Pancreas (tissue), 10 donors: ENCODE measurements at regions not wholly inside any gene's neighbourhood (a gene's known extent, or its start where the extent isn't known, plus 50 kb on each side); places are given as distances from the start of the nearest gene placed in this dataset.
A peak's percentile ranks its signal among the peaks of the same experiment; 100 is the strongest.

Source experiments
- ATAC-seq, 4 donors: fragments of 200-7000 bp; cut with Tn5 transposase; one replicate each; pipeline versions ENCODE4 v1.8.0 to v1.9.1; 2020; ENCODE audit warnings: mild to moderate bottlenecking in 4 of 4, moderate library complexity in 4 of 4
- DNase-seq, 6 donors: peaks; one replicate each; pipeline ENCODE4 v3.0.0-alpha.2; 2020
- FAIRE-seq: peaks from 2 replicates; lab custom pipeline; 2012; peaks lifted over from hg19 to GRCh38; lab: Jason Lieb, UNC
- H3K27ac ChIP-seq, 4 donors: fragments of 200-600 bp; sonication (generic); 1 replicate in 3 of 4; 2 replicates in 1 of 4; pipeline versions ENCODE4 v1.5.0 to v1.8.0; 2020
- H3K27me3 ChIP-seq, 4 donors: fragments of 200-600 bp; one replicate each; pipeline ENCODE4 v1.8.0; 2021
- H3K36me3 ChIP-seq, 3 donors: fragments of 200-600 bp; sonication (generic) in 1 of 3; one replicate each; pipeline versions ENCODE4 v1.5.0 to v1.8.0; 2020 to 2021
- H3K4me1 ChIP-seq, 3 donors: fragments of 200-600 bp; one replicate each; pipeline ENCODE4 v1.8.0; 2021
- H3K4me3 ChIP-seq, 4 donors: fragments of 200-600 bp; sonication (generic) in 2 of 4; one replicate each; pipeline versions ENCODE4 v1.5.0 to v1.8.0; 2020 to 2021
- H3K9me3 ChIP-seq, 4 donors: fragments of 200-600 bp; one replicate each; pipeline ENCODE4 v1.8.0; 2021
- CTCF ChIP-seq, 4 donors: fragments of 200-600 bp; sonication (generic) in 3 of 4; IDR thresholded peaks; one replicate each; pipeline versions ENCODE4 v1.5.0 to v1.8.0; 2021; ENCODE audit warnings: antibody characterized with exemption in 4 of 4
- WGBS, 2 donors: extraction: QIAGEN DNeasy Blood & Tissue Kit; methylation state at CpG; one replicate each; pipeline ENCODE4 v1.1.7; 2013; 5-methylcytosine and 5-hydroxymethylcytosine counted together
- intact Hi-C, 3 donors: fragments of 100-400 bp; cut with DNase I; formaldehyde crosslinking; loops; one replicate each; pipeline versions ENCODE4 v1.11.1 to v1.14.2; 2022
- donor health status: healthy with polysubstance abuse.
- donor health status: DM: no; HTN: no; CAD: no; lungs with moderate emphysema.
- donor health status: DM: no; HTN: no; CAD: no.
- donor health status: control.
- donor health status: control.
- donor health status: Bipolar disorder and iron deficiency.
- donor health status: DM: yes; HTN: yes; CAD: no.
- donor health status: DM: no; HTN: no; CAD: no.
- donor health status: DM: no; HTN: no; CAD: no.
- donor health status: DM: yes; HTN: yes; CAD: no.

GRCh38 chr12:75655315-75655806 is 144.0 kb upstream of the KRR1 start:
- WGBS, 2 donors = 93 to 97% methylated on average over 4 of the region's 4 CpGs
- no peak overlapping the region for H3K4me3 ChIP-seq
- peaks cover 0 to 7% (median 0%) of the 10 kb centered on the region in 3 donors for H3K4me1 ChIP-seq
- FAIRE-seq (no peak), ATAC-seq (no peak), DNase-seq (no peak)
- H3K27ac ChIP-seq = no peak overlapping the region
- intact Hi-C loops = no loop called here
- no peak for TF ChIP-seq CTCF (IDR thresholded peaks at IDR 0.05)
- no peaks in the 10 kb centered on the region for H3K9me3 ChIP-seq
- H3K36me3 ChIP-seq = no peaks in the 10 kb centered on the region
- H3K27me3 ChIP-seq = no peaks in the 10 kb centered on the region

DNA sequence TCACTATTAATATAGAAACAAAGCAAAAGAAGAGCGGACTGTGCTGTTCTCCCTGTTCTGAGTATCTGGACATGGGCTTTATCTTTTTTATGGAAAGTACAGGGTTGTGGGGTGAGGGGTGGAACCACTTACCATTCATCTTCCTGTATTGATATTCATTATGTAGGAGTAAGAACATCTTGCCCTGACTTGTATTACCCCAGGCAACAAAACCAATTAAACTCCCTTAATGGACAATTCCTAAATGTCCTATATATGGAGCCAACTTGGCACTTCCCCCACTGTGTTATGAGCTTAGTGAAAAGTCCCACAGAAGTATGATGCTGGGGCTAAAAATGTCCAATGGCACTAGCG is 139.9 kb upstream of the KRR1 start:
- H3K9me3 ChIP-seq = no peaks in the 10 kb centered on the region
- no peaks in the 10 kb centered on the region for H3K36me3 ChIP-seq
- H3K4me1 ChIP-seq = peaks cover 0 to 7% (median 0%) of the 10 kb centered on the region in 3 donors
- FAIRE-seq (no peak), DNase-seq (no peak), ATAC-seq (no peak)
- H3K27ac ChIP-seq = no peak overlapping the region
- 65 to 72% methylated on average over 2 of the region's 2 CpGs for WGBS, 2 donors
- TF ChIP-seq CTCF (IDR thresholded peaks at IDR 0.05) = no peak
- no peak overlapping the region for H3K4me3 ChIP-seq
- H3K27me3 ChIP-seq = no peaks in the 10 kb centered on the region
- intact Hi-C loops = no loop called here

- Histone ChIP-seq H3K9me3 (no peaks in the 10 kb centered on the region), H3K4me1 (peaks cover 0 to 7% (median 0%) of the 10 kb centered on the region in 3 donors), H3K4me3 (no peak overlapping the region), H3K36me3 (no peaks in the 10 kb centered on the region), H3K27ac (no peak overlapping the region), H3K27me3 (no peaks in the 10 kb centered on the region)
- DNase-seq (no peak), FAIRE-seq (no peak), ATAC-seq (peak in 1 of 4 donors; percentile 26)
- intact Hi-C loops = no loop called here
- 23 to 29% methylated on average over 2 of the region's 2 CpGs for WGBS, 2 donors
- TF ChIP-seq CTCF (IDR thresholded peaks at IDR 0.05) = no peak
These were observed 139.4 kb upstream of the KRR1 start for GRCh38 chr12:75650595-75651341.

- DNase-seq = no peak
- no peak overlapping the region for H3K27ac ChIP-seq
- ATAC-seq = no peak
- H3K4me3 ChIP-seq = no peak overlapping the region
- H3K36me3 ChIP-seq = no peaks in the 10 kb centered on the region
- H3K4me1 ChIP-seq = peaks cover 0 to 7% (median 0%) of the 10 kb centered on the region in 3 donors
- H3K9me3 ChIP-seq = no peaks in the 10 kb centered on the region
- TF ChIP-seq CTCF (IDR thresholded peaks at IDR 0.05) = no peak
- H3K27me3 ChIP-seq = no peaks in the 10 kb centered on the region
- intact Hi-C loops = no loop called here
- FAIRE-seq = no peak
These were observed 138.7 kb upstream of the KRR1 start for GRCh38 chr12:75650100-75650499.

- Histone ChIP-seq H3K9me3 (no peaks in the 10 kb centered on the region), H3K27ac (no peak overlapping the region), H3K4me3 (no peak overlapping the region), H3K4me1 (peaks cover 0 to 7% (median 0%) of the 10 kb centered on the region in 3 donors), H3K36me3 (no peaks in the 10 kb centered on the region), H3K27me3 (no peaks in the 10 kb centered on the region)
- WGBS, 2 donors = 75% methylated on average over 3 of the region's 3 CpGs
- TF ChIP-seq CTCF (IDR thresholded peaks at IDR 0.05) = no peak
- intact Hi-C loops = no loop called here
- ATAC-seq (no peak), DNase-seq (no peak), FAIRE-seq (no peak)
These were observed 137.4 kb upstream of the KRR1 start for GRCh38 chr12:75648856-75649255.
